Esophagus muscularis mucosa (tissue), 3 donors: ENCODE measurements at regions not wholly inside any gene's neighbourhood (a gene's known extent, or its start where the extent isn't known, plus 50 kb on each side); places are given as distances from the start of the nearest gene placed in this dataset.

Experiments used
- CTCF ChIP-seq, 3 experiments: fragments of 200-600 bp in 2 of 3; fragments of 450-650 bp in 1 of 3; sonication (generic) in 2 of 3; IDR thresholded peaks; one replicate each; pipeline ENCODE4 v1.5.1; 2017 to 2019; ENCODE audit warnings: antibody characterized with exemption in 3 of 3, mild to moderate bottlenecking in 2 of 3, moderate library complexity in 1 of 3
- POLR2A ChIP-seq: fragments of 450-650 bp; IDR thresholded peaks from one replicate; pipeline ENCODE4 v1.6.1; 2017; ENCODE audit warnings: antibody characterized with exemption, moderate library complexity, mild to moderate bottlenecking, low read depth
- POLR2AphosphoS5 ChIP-seq, 2 donors: sonication (generic); formaldehyde crosslinking; IDR thresholded peaks; one replicate each; pipeline ENCODE4 v1.6.1; 2017; ENCODE audit warnings: antibody characterized with exemption in 2 of 2

- no peak for TF ChIP-seq CTCF (IDR thresholded peaks at IDR 0.05)
- TF ChIP-seq POLR2A = no peak
- no peak for TF ChIP-seq POLR2AphosphoS5 (IDR thresholded peaks at IDR 0.05)
These were observed 334.7 kb upstream of the SLC8A1 start for GRCh38 chr2:40786636-40787035.
